GM12872 (cell line): ENCODE measurements at regions not wholly inside any gene's neighbourhood (a gene's known extent, or its start where the extent isn't known, plus 50 kb on each side); places are given as distances from the start of the nearest gene placed in this dataset.

Experiments
- CTCF ChIP-seq: IDR thresholded peaks from 3 replicates; pipeline ENCODE4 v1.5.1; 2011; ENCODE audit warnings: low read depth, mild to moderate bottlenecking, low read length, moderate library complexity; ENCODE audit not compliant: insufficient read depth

- no peak for TF ChIP-seq CTCF
These were observed 426.2 kb downstream of the PCDH7 start for GRCh38 chr4:31146366-31146765.

GRCh38 chr4:31148990-31149389, 428.8 kb downstream of the PCDH7 start:
- no peak for TF ChIP-seq CTCF

- no peak for TF ChIP-seq CTCF
These were observed 436.1 kb downstream of the PCDH7 start for GRCh38 chr4:31156221-31156620.

- no peak for TF ChIP-seq CTCF
These were observed 440.0 kb downstream of the PCDH7 start for GRCh38 chr4:31160146-31160545.

GRCh38 chr4:31169846-31170245, 449.7 kb downstream of the PCDH7 start:
- no peak for TF ChIP-seq CTCF

GRCh38 chr4:31171362-31171761, 451.2 kb downstream of the PCDH7 start:
- TF ChIP-seq CTCF: no peak

GRCh38 chr4:31175242-31175910, 455.2 kb downstream of the PCDH7 start:
- TF ChIP-seq CTCF: no peak
